HG03025 (cell line): ENCODE measurements at regions not wholly inside any gene's neighbourhood (a gene's known extent, or its start where the extent isn't known, plus 50 kb on each side); places are given as distances from the start of the nearest gene placed in this dataset.

Source experiments
- ATAC-seq: cut with Tn5 transposase; IDR thresholded peaks from one replicate; pipeline ENCODE4 v1.9.1; 2021; ENCODE audit warnings: mild to moderate bottlenecking, moderate library complexity; ENCODE audit not compliant: unreplicated experiment, low FRiP score

GRCh38 chr1:4305526-4306301 is 348.7 kb upstream of the AJAP1 start:
- ATAC-seq = no peak

GRCh38 chr1:4306559-4307467 is 347.6 kb upstream of the AJAP1 start:
- ATAC-seq = no peak

GRCh38 chr1:4307468-4307845 is 347.0 kb upstream of the AJAP1 start:
- ATAC-seq = no peak

GRCh38 chr1:4307911-4308545 is 346.4 kb upstream of the AJAP1 start:
- no peak for ATAC-seq

- ATAC-seq = no peak
These were observed 345.6 kb upstream of the AJAP1 start for GRCh38 chr1:4308806-4309205.

- ATAC-seq = no peak
These were observed 344.6 kb upstream of the AJAP1 start for GRCh38 chr1:4309676-4310320.

GRCh38 chr1:4310396-4310923 is 343.9 kb upstream of the AJAP1 start:
- no peak for ATAC-seq

- no peak for ATAC-seq
These were observed 342.4 kb upstream of the AJAP1 start for GRCh38 chr1:4312024-4312423.

GRCh38 chr1:4315202-4315601 is 339.2 kb upstream of the AJAP1 start:
- no peak for ATAC-seq

GRCh38 chr1:4317207-4317606 is 337.2 kb upstream of the AJAP1 start:
- no peak for ATAC-seq

GRCh38 chr1:4318720-4319119 is 335.7 kb upstream of the AJAP1 start:
- ATAC-seq = no peak

GRCh38 chr1:4319496-4319895 is 334.9 kb upstream of the AJAP1 start:
- no peak for ATAC-seq

- ATAC-seq = no peak
These were observed 331.5 kb upstream of the AJAP1 start for GRCh38 chr1:4322881-4323280.

- no peak for ATAC-seq
These were observed 331.1 kb upstream of the AJAP1 start for GRCh38 chr1:4323309-4323708.

- no peak for ATAC-seq
These were observed 329.9 kb upstream of the AJAP1 start for GRCh38 chr1:4324525-4324924.

GRCh38 chr1:4327142-4327541 is 327.3 kb upstream of the AJAP1 start:
- ATAC-seq = no peak

GRCh38 chr1:4328402-4329071 is 325.9 kb upstream of the AJAP1 start:
- no peak for ATAC-seq

- ATAC-seq = no peak
These were observed 323.3 kb upstream of the AJAP1 start for GRCh38 chr1:4330805-4331766.

- no peak for ATAC-seq
These were observed 322.6 kb upstream of the AJAP1 start for GRCh38 chr1:4331767-4332163.
